ENCODE measurements at regions not wholly inside any gene's neighbourhood (a gene's known extent, or its start where the extent isn't known, plus 50 kb on each side); places are given as distances from the start of the nearest gene placed in this dataset.

GRCh38 chr10:111879969-111880368, 303.6 kb downstream of the GPAM start:
- TF ChIP-seq CTCF (IDR thresholded peaks at IDR 0.05) (no peak), POLR2A (IDR thresholded peaks at IDR 0.05) (no peak), EP300 (IDR thresholded peaks at IDR 0.05) (no peak)
